Suppressor macrophage treated with lipopolysaccharide for 4 hours (primary cell): ENCODE measurements at regions not wholly inside any gene's neighbourhood (a gene's known extent, or its start where the extent isn't known, plus 50 kb on each side); places are given as distances from the start of the nearest gene placed in this dataset.
"Not testable (repeated sequence)": the region's sequence is repeated elsewhere in the genome, so short reads cannot be mapped to it uniquely, and the experiment has no call there.

Experiments used
- DNase-seq: peaks from one replicate; pipeline ENCODE4 v3.0.0-alpha.2; 2020

- not testable (repeated sequence) for DNase-seq
These were observed 392.9 kb downstream of the GOLGA6L6 start for GRCh38 chr15:20148679-20149078.

GRCh38 chr15:20148008-20148407, 393.6 kb downstream of the GOLGA6L6 start:
- DNase-seq: not testable (repeated sequence)

- not testable (repeated sequence) for DNase-seq
These were observed 397.1 kb downstream of the GOLGA6L6 start for GRCh38 chr15:20144333-20145036.

GRCh38 chr15:20142906-20143305, 398.7 kb downstream of the GOLGA6L6 start:
- not testable (repeated sequence) for DNase-seq

GRCh38 chr15:20142410-20142809, 399.2 kb downstream of the GOLGA6L6 start:
- not testable (repeated sequence) for DNase-seq

- not testable (repeated sequence) for DNase-seq
These were observed 416.9 kb downstream of the GOLGA6L6 start for GRCh38 chr15:20124668-20125067.

- no peak for DNase-seq
These were observed 435.6 kb downstream of the GOLGA6L6 start for GRCh38 chr15:20106026-20106425.

GRCh38 chr15:20105011-20105990, 436.3 kb downstream of the GOLGA6L6 start:
- DNase-seq: not testable (repeated sequence)

GRCh38 chr15:20104551-20104950, 437.0 kb downstream of the GOLGA6L6 start:
- not testable (repeated sequence) for DNase-seq

GRCh38 chr15:20102862-20103261, 438.7 kb downstream of the GOLGA6L6 start:
- not testable (repeated sequence) for DNase-seq

GRCh38 chr15:20102209-20102608, 439.4 kb downstream of the GOLGA6L6 start:
- not testable (repeated sequence) for DNase-seq

GRCh38 chr15:20101281-20101680, 440.3 kb downstream of the GOLGA6L6 start:
- DNase-seq: not testable (repeated sequence)

GRCh38 chr15:20100604-20101270, 440.9 kb downstream of the GOLGA6L6 start:
- DNase-seq: not testable (repeated sequence)

GRCh38 chr15:20095699-20096303, 445.8 kb downstream of the GOLGA6L6 start:
- not testable (repeated sequence) for DNase-seq

GRCh38 chr15:20089541-20089940, 452.1 kb downstream of the GOLGA6L6 start:
- DNase-seq: not testable (repeated sequence)

- DNase-seq: not testable (repeated sequence)
These were observed 457.6 kb downstream of the GOLGA6L6 start for GRCh38 chr15:20084026-20084425.

- not testable (repeated sequence) for DNase-seq
These were observed 467.5 kb downstream of the GOLGA6L6 start for GRCh38 chr15:20074082-20074481.

GRCh38 chr15:20069043-20069442, 472.6 kb downstream of the GOLGA6L6 start:
- not testable (repeated sequence) for DNase-seq

GRCh38 chr15:20066173-20066572, 475.4 kb downstream of the GOLGA6L6 start:
- not testable (repeated sequence) for DNase-seq

GRCh38 chr15:20065508-20065907, 476.1 kb downstream of the GOLGA6L6 start:
- DNase-seq: not testable (repeated sequence)

GRCh38 chr15:20063167-20063566, 478.4 kb downstream of the GOLGA6L6 start:
- not testable (repeated sequence) for DNase-seq

GRCh38 chr15:20060838-20061237, 480.8 kb downstream of the GOLGA6L6 start:
- not testable (repeated sequence) for DNase-seq
